ENCODE measurements at regions not wholly inside any gene's neighbourhood (a gene's known extent, or its start where the extent isn't known, plus 50 kb on each side); places are given as distances from the start of the nearest gene placed in this dataset.

DNA sequence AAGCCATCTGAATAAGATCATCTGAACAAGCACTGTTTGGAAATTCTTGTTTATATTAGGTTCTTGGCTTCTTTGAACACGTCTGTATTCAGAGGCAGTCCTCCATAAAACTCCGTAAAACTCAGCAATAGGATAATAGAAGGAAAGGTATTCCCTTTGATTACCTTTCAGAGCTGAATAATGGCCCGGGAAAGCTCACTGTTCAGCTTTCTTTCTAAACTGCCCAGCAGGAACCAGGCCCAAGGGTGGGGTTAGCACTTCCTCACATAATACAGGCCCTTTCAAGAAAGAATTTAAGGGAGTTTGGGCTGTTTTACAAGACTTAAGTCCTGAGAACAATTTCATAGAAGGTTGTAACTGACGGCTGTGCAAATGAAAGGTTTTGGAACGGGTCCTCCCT, 72.2 kb upstream of the PHLPP1 start:
- TF ChIP-seq, protein P1, sequence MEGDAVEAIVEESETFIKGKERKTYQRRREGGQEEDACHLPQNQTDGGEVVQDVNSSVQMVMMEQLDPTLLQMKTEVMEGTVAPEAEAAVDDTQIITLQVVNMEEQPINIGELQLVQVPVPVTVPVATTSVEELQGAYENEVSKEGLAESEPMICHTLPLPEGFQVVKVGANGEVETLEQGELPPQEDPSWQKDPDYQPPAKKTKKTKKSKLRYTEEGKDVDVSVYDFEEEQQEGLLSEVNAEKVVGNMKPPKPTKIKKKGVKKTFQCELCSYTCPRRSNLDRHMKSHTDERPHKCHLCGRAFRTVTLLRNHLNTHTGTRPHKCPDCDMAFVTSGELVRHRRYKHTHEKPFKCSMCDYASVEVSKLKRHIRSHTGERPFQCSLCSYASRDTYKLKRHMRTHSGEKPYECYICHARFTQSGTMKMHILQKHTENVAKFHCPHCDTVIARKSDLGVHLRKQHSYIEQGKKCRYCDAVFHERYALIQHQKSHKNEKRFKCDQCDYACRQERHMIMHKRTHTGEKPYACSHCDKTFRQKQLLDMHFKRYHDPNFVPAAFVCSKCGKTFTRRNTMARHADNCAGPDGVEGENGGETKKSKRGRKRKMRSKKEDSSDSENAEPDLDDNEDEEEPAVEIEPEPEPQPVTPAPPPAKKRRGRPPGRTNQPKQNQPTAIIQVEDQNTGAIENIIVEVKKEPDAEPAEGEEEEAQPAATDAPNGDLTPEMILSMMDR (conservative IDR thresholded peaks at IDR 0.05; ENCODE audit: low read depth, low read length), result no peak
- TF ChIP-seq BHLHE40 (IDR thresholded peaks at IDR 0.05; ENCODE audit: low read depth, low read length) (no peak), SMC3 (IDR thresholded peaks at IDR 0.05; ENCODE audit: low read depth, low read length) (no peak), POLR2A (IDR thresholded peaks at IDR 0.05; ENCODE audit: low read depth, low read length) (no peak), RAD21 (IDR thresholded peaks at IDR 0.05; ENCODE audit: low read length) (no peak), MXI1 (IDR thresholded peaks at IDR 0.05; ENCODE audit: borderline replicate concordance, low read depth, low read length) (no peak), RCOR1 (IDR thresholded peaks at IDR 0.05; ENCODE audit: insufficient replicate concordance, low read length) (no peak), CEBPB (IDR thresholded peaks at IDR 0.05; ENCODE audit: low read depth, low read length) (no peak), RFX5 (IDR thresholded peaks at IDR 0.05; ENCODE audit: low read depth, low read length) (no peak), CHD1 (IDR thresholded peaks at IDR 0.05; ENCODE audit: low read depth, low read length) (no peak), NFE2L2 (IDR thresholded peaks at IDR 0.05; ENCODE audit: low read depth, low read length) (no peak), FOS (IDR thresholded peaks at IDR 0.05; ENCODE audit: low read depth, low read length) (no peak)
- TF ChIP-seq, protein P2, sequence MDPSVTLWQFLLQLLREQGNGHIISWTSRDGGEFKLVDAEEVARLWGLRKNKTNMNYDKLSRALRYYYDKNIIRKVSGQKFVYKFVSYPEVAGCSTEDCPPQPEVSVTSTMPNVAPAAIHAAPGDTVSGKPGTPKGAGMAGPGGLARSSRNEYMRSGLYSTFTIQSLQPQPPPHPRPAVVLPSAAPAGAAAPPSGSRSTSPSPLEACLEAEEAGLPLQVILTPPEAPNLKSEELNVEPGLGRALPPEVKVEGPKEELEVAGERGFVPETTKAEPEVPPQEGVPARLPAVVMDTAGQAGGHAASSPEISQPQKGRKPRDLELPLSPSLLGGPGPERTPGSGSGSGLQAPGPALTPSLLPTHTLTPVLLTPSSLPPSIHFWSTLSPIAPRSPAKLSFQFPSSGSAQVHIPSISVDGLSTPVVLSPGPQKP (IDR thresholded peaks at IDR 0.05; ENCODE audit: borderline replicate concordance, low read depth, low read length), result no peak
- TF ChIP-seq, protein P3, sequence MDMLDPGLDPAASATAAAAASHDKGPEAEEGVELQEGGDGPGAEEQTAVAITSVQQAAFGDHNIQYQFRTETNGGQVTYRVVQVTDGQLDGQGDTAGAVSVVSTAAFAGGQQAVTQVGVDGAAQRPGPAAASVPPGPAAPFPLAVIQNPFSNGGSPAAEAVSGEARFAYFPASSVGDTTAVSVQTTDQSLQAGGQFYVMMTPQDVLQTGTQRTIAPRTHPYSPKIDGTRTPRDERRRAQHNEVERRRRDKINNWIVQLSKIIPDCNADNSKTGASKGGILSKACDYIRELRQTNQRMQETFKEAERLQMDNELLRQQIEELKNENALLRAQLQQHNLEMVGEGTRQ (IDR thresholded peaks at IDR 0.05; ENCODE audit: low read depth, low read length), result no peak

Data from IMR-90 (cell line).